HG03064 (cell line): ENCODE measurements at regions not wholly inside any gene's neighbourhood (a gene's known extent, or its start where the extent isn't known, plus 50 kb on each side); places are given as distances from the start of the nearest gene placed in this dataset.
A peak's percentile ranks its signal among the peaks of the same experiment; 100 is the strongest.
"Not testable (repeated sequence)": the region's sequence is repeated elsewhere in the genome, so short reads cannot be mapped to it uniquely, and the experiment has no call there.

Experiments
- ATAC-seq: cut with Tn5 transposase; IDR thresholded peaks from one replicate; pipeline ENCODE4 v1.9.1; 2021; ENCODE audit warnings: low read depth; ENCODE audit not compliant: unreplicated experiment

- ATAC-seq = no peak
These were observed 655.7 kb upstream of the HS3ST5 start for GRCh38 chr6:114998492-114998891.

- no peak for ATAC-seq
These were observed 655.0 kb upstream of the HS3ST5 start for GRCh38 chr6:114997813-114998292.

- no peak for ATAC-seq
These were observed 652.7 kb upstream of the HS3ST5 start for GRCh38 chr6:114995526-114995925.

- ATAC-seq = peak; percentile 96
These were observed 646.6 kb upstream of the HS3ST5 start for GRCh38 chr6:114989279-114989964.

GRCh38 chr6:114987281-114987680, 644.5 kb upstream of the HS3ST5 start:
- ATAC-seq = no peak

GRCh38 chr6:114955363-114955762, 612.5 kb upstream of the HS3ST5 start:
- ATAC-seq = no peak

- ATAC-seq = no peak
These were observed 609.4 kb upstream of the HS3ST5 start for GRCh38 chr6:114952229-114952628.

- ATAC-seq = no peak
These were observed 602.6 kb upstream of the HS3ST5 start for GRCh38 chr6:114945392-114945791.

GRCh38 chr6:114941078-114941477, 598.3 kb upstream of the HS3ST5 start:
- ATAC-seq = no peak

GRCh38 chr6:114940181-114940580, 597.4 kb upstream of the HS3ST5 start:
- no peak for ATAC-seq

GRCh38 chr6:114939630-114940029, 596.8 kb upstream of the HS3ST5 start:
- no peak for ATAC-seq

GRCh38 chr6:114936080-114936479, 593.3 kb upstream of the HS3ST5 start:
- no peak for ATAC-seq

GRCh38 chr6:114934079-114934478, 591.3 kb upstream of the HS3ST5 start:
- no peak for ATAC-seq

GRCh38 chr6:114928731-114929130, 585.9 kb upstream of the HS3ST5 start:
- ATAC-seq = not testable (repeated sequence)

GRCh38 chr6:114906096-114906495, 563.3 kb upstream of the HS3ST5 start:
- ATAC-seq = no peak

- ATAC-seq = no peak
These were observed 554.7 kb upstream of the HS3ST5 start for GRCh38 chr6:114897536-114897935.

GRCh38 chr6:114892211-114892610, 549.4 kb upstream of the HS3ST5 start:
- ATAC-seq = no peak

- ATAC-seq = no peak
These were observed 545.4 kb upstream of the HS3ST5 start for GRCh38 chr6:114888241-114888640.

GRCh38 chr6:114886670-114887436, 544.0 kb upstream of the HS3ST5 start:
- ATAC-seq = no peak

- ATAC-seq = no peak
These were observed 536.9 kb upstream of the HS3ST5 start for GRCh38 chr6:114879693-114880092.

- ATAC-seq = no peak
These were observed 535.3 kb upstream of the HS3ST5 start for GRCh38 chr6:114878091-114878490.

GRCh38 chr6:114874410-114874809, 531.6 kb upstream of the HS3ST5 start:
- no peak for ATAC-seq
